HL-60 (cell line): ENCODE measurements at regions not wholly inside any gene's neighbourhood (a gene's known extent, or its start where the extent isn't known, plus 50 kb on each side); places are given as distances from the start of the nearest gene placed in this dataset.
"Not testable (repeated sequence)": the region's sequence is repeated elsewhere in the genome, so short reads cannot be mapped to it uniquely, and the experiment has no call there.

Source experiments
- DNase-seq, 2 experiments: peaks; one replicate each; pipeline ENCODE4 v3.0.0-alpha.2; 2010 to 2020; ENCODE audit warnings: low read depth in 1 of 2, low spot score in 1 of 2
- H3K27ac ChIP-seq: fragments of 250-450 bp; sonication (Bioruptor Pico); replicated peaks from 2 replicates; pipeline ENCODE4 v1.5.1; 2020; ENCODE audit warnings: mild to moderate bottlenecking, moderate library complexity
- H3K27me3 ChIP-seq: fragments of 250-450 bp; sonication (Bioruptor Pico); 2 replicates; pipeline ENCODE4 v1.5.1; 2021; ENCODE audit warnings: mild to moderate bottlenecking, moderate library complexity; ENCODE audit not compliant: insufficient read depth, poor library complexity, severe bottlenecking
- H3K4me3 ChIP-seq: replicated peaks from 2 replicates; pipeline ENCODE4 v1.5.1; 2011; ENCODE audit warnings: mild to moderate bottlenecking, control low read depth, low read length; ENCODE audit not compliant: insufficient read depth
- GABPA ChIP-seq: IDR thresholded peaks from 2 replicates; pipeline ENCODE4 v1.6.1; 2012; ENCODE audit warnings: low read depth
- POLR2AphosphoS5 ChIP-seq: IDR thresholded peaks from 2 replicates; pipeline ENCODE4 v1.6.1; 2012; ENCODE audit warnings: low read depth
- SPI1 ChIP-seq: IDR thresholded peaks from 2 replicates; pipeline ENCODE4 v1.6.1; 2012; ENCODE audit warnings: low read depth, mild to moderate bottlenecking, borderline replicate concordance
- TF ChIP-seq, protein P1 (sequence below): IDR thresholded peaks from one replicate; pipeline ENCODE4 v1.5.1; 2011; ENCODE audit warnings: low read length, control low read depth, inconsistent platforms; ENCODE audit not compliant: insufficient read depth
- TF ChIP-seq, protein P2 (sequence below): IDR thresholded peaks from 2 replicates; pipeline ENCODE4 v1.6.1; 2012; ENCODE audit warnings: low read depth; ENCODE audit not compliant: insufficient replicate concordance

DNA sequence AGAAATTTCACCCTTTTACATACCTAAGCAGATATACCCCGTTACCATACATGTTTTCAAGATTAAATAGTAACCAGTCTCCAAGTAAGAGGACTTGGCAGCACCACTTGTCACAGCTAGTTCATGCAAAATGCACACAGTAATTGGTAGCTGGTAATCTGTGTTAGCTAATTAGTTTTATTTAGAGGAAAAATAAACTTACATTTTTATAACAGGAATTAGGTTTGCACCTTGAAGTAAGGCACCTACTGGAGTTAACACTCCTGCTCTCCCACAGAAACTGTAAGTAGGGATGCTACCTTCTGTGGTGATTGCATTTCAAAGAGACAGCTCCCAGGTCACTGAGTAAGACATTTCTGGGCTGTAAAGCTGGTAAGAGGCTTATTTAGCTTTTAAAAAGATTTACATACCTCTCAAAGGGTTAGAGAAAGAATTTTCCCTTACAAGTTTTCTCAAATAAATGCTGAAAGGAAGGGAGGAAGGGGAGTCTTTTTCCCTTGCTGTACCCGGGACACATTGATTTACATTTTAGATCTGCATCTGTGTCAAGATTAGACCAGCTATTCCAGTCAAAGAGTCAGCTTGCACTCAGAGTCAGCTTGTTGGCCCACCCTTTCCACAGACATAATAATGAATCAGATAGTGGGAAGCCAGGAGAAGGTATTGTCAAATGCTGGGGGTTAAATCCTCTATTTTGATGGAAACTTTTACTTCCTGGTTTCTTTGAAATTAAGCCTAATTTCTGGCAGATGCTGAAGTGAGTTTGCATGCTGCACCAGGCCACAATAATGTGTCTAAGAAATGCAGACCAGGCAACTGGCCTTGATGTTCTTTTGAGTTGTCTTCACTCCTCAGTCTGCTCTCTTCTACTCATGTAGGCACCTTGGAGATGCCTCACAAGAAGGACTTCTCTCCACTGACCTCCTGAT, 77.6 kb upstream of the CHD2 start:
- Histone ChIP-seq H3K4me3 (no peak overlapping the region), H3K27me3 (no peaks in the 10 kb centered on the region), H3K27ac (0 out of 2 replicates have a peak overlapping the region, but pooled peaks have one; percentile 6)
- DNase-seq: no peak
- TF ChIP-seq, protein P1, sequence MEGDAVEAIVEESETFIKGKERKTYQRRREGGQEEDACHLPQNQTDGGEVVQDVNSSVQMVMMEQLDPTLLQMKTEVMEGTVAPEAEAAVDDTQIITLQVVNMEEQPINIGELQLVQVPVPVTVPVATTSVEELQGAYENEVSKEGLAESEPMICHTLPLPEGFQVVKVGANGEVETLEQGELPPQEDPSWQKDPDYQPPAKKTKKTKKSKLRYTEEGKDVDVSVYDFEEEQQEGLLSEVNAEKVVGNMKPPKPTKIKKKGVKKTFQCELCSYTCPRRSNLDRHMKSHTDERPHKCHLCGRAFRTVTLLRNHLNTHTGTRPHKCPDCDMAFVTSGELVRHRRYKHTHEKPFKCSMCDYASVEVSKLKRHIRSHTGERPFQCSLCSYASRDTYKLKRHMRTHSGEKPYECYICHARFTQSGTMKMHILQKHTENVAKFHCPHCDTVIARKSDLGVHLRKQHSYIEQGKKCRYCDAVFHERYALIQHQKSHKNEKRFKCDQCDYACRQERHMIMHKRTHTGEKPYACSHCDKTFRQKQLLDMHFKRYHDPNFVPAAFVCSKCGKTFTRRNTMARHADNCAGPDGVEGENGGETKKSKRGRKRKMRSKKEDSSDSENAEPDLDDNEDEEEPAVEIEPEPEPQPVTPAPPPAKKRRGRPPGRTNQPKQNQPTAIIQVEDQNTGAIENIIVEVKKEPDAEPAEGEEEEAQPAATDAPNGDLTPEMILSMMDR: no peak
- TF ChIP-seq, protein P2, sequence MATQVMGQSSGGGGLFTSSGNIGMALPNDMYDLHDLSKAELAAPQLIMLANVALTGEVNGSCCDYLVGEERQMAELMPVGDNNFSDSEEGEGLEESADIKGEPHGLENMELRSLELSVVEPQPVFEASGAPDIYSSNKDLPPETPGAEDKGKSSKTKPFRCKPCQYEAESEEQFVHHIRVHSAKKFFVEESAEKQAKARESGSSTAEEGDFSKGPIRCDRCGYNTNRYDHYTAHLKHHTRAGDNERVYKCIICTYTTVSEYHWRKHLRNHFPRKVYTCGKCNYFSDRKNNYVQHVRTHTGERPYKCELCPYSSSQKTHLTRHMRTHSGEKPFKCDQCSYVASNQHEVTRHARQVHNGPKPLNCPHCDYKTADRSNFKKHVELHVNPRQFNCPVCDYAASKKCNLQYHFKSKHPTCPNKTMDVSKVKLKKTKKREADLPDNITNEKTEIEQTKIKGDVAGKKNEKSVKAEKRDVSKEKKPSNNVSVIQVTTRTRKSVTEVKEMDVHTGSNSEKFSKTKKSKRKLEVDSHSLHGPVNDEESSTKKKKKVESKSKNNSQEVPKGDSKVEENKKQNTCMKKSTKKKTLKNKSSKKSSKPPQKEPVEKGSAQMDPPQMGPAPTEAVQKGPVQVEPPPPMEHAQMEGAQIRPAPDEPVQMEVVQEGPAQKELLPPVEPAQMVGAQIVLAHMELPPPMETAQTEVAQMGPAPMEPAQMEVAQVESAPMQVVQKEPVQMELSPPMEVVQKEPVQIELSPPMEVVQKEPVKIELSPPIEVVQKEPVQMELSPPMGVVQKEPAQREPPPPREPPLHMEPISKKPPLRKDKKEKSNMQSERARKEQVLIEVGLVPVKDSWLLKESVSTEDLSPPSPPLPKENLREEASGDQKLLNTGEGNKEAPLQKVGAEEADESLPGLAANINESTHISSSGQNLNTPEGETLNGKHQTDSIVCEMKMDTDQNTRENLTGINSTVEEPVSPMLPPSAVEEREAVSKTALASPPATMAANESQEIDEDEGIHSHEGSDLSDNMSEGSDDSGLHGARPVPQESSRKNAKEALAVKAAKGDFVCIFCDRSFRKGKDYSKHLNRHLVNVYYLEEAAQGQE: no peak
- TF ChIP-seq SPI1 (no peak), GABPA (no peak), POLR2AphosphoS5 (no peak)

DNA sequence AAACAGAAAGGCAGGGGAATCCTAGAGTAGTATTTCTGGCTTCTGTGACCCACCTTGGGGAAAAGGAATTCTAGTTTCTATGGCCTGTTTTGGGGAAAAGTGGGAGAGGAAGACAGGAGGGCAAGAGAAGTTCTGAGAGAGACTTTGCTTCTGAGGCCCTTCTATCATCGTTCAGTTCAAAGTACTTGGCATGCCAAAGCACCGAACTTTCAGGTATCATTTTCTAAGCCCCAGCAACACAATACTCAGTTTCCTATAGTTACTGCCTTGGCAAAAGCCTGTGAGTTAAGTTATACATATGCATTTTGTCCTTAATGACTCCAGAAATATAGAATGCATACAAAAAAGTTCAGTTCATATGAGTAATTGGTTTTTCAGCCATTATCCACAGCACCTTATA, 74.1 kb upstream of the CHD2 start:
- no peak for TF ChIP-seq GABPA
- TF ChIP-seq, protein P2: no peak
- no peak for TF ChIP-seq POLR2AphosphoS5
- TF ChIP-seq, protein P1: no peak
- no peak for TF ChIP-seq SPI1
- Histone ChIP-seq H3K4me3 (no peak overlapping the region), H3K27ac (no peak overlapping the region), H3K27me3 (no peaks in the 10 kb centered on the region)
- DNase-seq: no peak

DNA sequence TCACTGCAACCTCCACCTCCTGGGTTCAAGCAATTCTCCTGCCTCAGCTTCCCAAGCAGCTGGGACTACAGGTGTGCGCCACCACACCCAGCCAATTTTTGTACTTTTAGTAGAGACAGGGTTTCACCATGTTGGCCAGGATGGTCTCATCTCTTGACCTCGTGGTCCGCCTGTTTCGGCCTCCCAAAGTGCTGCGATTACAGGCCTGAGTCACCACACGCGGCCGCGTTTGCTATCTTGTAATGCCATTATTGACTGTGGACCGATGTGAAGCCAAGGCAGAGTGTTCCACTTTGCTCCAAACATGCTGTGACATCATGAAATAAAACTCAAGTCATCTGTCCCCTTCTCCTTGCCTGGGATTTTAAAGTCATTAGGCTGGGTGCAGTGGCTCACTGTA, 72.1 kb upstream of the CHD2 start:
- not testable (repeated sequence) for DNase-seq, H3K27me3 ChIP-seq, H3K27ac ChIP-seq, H3K4me3 ChIP-seq

DNA sequence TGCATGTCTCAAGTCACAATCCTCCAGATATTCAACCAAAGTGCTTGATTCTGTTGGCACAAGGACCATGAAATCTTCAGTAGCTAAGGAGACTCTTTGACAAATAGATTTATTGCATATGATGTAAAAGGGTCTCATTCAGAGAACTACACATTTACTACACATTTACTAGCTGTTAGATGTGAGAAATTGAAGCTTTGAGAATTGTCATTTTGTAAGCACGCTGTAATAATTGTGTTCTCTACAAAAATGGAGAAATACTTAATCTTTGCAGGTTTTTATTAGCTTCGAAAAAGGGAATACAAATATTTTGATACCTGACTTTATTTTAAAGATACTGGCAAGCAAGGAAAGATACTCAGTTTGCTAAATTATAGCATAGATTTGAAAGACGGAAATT, 70.2 kb upstream of the CHD2 start:
- no peak overlapping the region for H3K27ac ChIP-seq
- TF ChIP-seq GABPA (no peak), POLR2AphosphoS5 (no peak), SPI1 (no peak)
- TF ChIP-seq, protein P1: no peak
- TF ChIP-seq, protein P2: no peak
- DNase-seq: no peak

More for the DNA sequence above, 70.2 kb upstream of the CHD2 start:
- H3K27me3 ChIP-seq: no peaks in the 10 kb centered on the region
- no peak overlapping the region for H3K4me3 ChIP-seq
